Stimulated activated naive CD8-positive, alpha-beta T cell treated with anti-CD3 and anti-CD28 coated beads, Interleukin-15, Interleukin-2, amounts not matched to agents 100 U/mL and 50 U/mL, for 24 hours (primary cell): ENCODE measurements at regions not wholly inside any gene's neighbourhood (a gene's known extent, or its start where the extent isn't known, plus 50 kb on each side); places are given as distances from the start of the nearest gene placed in this dataset.

Experiments used
- ATAC-seq: fragments of 150-1000 bp; cut with Tn5 transposase; one replicate; pipeline ENCODE4 v1.10.0; 2021
- DNase-seq: peaks from one replicate; pipeline ENCODE4 v3.0.0; 2021

DNA sequence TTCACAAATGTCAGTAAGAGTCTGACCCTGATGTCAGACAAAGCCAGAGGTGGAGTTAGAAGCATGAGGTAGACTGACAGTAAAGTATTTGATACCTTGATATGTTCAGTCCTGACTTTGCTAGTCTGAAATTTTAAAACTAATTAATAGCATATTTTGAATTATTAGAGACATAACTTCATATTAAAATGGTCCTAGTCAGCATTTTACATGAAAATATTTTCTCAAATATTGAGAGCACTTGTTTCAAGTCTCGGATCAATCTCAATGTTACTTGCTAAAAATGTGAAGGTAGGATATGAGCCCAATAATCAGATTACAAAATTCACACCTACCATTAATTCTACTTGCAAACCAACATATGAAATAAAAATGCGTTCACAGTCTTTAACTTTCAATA, 58.1 kb upstream of the TTC14 start:
- no peak for ATAC-seq

GRCh38 chr3:180546863-180547262, 55.1 kb upstream of the TTC14 start:
- ATAC-seq: no peak

More for the DNA sequence above, 58.1 kb upstream of the TTC14 start:
- DNase-seq: no peak

GRCh38 chr3:180548050-180548449, 53.9 kb upstream of the TTC14 start:
- ATAC-seq (no peak), DNase-seq (no peak)

More at GRCh38 chr3:180546863-180547262, 55.1 kb upstream of the TTC14 start:
- no peak for DNase-seq
